Activated T-cell treated with anti-CD3 and anti-CD28 coated beads for 48 hours (primary cell): ENCODE measurements at regions not wholly inside any gene's neighbourhood (a gene's known extent, or its start where the extent isn't known, plus 50 kb on each side); places are given as distances from the start of the nearest gene placed in this dataset.

Source experiments
- DNase-seq: peaks from one replicate; pipeline ENCODE4 v3.0.0-alpha.2; 2020; ENCODE audit warnings: low read depth

DNA sequence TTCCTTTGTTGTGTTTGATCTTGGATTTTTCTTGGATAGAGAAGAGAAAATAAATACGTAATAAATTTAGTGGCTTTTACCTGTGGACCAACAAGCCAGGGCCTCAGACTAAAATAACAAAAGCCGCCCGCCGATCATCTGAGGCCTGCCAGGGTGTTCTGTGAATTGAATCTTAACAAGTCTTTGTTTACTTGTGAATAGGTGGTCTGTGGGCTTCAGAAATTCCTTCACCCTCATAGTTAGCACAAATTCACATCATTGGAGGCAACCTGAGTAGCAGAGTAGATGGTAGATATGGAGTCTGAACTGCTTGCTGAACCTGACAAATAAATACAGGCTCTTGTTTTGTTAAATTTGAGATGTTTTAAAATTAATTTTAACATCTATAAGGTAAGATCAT is 176.3 kb upstream of the MTNR1B start:
- no peak for DNase-seq

DNA sequence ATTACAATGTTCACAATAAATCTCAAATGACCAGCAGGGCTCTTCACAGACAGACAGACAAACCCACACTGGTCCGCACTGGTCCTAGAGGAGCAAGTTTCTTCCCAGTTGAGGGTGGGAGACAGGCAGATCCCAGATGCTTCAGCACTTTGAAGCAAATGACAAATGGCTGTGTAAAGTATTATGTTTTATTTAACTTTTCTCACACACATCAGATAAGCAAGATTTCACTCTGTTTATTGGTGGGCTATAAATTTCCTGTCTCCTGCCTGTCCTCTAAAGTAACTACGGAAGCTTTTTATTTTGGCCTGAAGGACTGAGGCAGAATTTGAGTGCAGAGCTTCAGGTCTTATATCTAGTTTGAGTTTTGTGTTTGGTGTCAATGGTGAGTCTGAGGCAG is 174.7 kb upstream of the MTNR1B start:
- no peak for DNase-seq

- DNase-seq, result no peak
Measured at GRCh38 chr11:92796744-92797143, 172.7 kb upstream of the MTNR1B start.

GRCh38 chr11:92797874-92798273 is 171.6 kb upstream of the MTNR1B start:
- DNase-seq, result no peak

DNA sequence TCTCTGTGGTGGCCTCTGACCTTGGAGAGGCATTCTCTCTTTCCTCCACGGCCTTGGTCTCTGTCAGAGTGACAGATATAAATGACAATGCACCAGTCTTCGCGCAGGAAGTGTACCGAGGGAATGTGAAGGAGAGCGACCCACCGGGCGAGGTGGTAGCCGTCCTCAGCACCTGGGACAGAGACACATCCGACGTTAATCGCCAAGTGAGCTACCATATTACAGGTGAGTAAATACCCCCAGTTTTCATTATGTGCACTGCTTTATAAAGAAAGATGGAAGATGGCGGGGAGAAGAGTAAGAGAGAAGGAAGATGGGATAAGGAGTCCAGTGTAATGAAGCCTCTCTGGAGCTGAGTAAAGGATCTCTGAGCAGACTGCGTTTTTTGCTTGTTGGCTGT is 167.8 kb upstream of the MTNR1B start:
- DNase-seq, result no peak

DNA sequence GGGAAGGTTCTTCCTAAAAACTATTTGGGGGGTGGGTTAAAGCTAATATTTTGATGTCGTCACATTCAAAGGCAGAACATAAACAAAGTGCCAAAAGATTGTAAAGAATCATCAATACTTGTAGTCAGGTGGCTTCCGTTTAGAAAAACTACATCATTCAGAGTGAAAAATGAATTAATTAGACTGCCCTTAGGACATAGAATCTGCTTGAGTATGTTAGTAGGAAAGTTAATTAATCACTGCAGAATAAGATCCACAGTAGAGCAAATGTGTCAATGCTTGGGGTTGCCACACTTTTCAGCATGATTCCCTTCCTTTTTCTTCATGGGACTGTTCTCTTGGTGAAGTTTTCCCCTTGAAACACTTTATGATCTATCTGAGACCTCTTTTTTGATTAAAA is 166.8 kb upstream of the MTNR1B start:
- no peak for DNase-seq

DNA sequence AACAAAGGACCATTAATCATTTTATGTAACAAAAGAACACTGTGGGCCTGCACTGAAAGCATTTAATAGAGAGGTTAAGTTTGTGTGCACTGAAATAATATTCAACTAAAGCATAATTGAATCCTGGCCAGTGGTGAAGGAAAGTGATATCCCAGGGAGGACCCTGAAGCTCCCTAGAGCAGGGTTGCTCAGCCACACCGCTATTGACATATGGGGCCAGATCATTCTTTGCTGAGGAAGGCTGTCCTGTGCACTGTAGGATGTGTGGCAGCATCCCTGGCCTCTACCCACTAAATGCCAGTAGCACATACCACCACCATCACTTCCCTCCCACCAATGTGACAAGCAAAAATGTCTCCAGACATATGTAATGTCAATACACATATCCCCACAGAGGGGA is 166.1 kb upstream of the MTNR1B start:
- DNase-seq, result no peak

GRCh38 chr11:92804388-92804966 is 165.0 kb upstream of the MTNR1B start:
- no peak for DNase-seq

- DNase-seq, result no peak
Measured at GRCh38 chr11:92808022-92808421, 161.4 kb upstream of the MTNR1B start.

- DNase-seq, result no peak
Measured at GRCh38 chr11:92810423-92811064, 158.9 kb upstream of the MTNR1B start.

DNA sequence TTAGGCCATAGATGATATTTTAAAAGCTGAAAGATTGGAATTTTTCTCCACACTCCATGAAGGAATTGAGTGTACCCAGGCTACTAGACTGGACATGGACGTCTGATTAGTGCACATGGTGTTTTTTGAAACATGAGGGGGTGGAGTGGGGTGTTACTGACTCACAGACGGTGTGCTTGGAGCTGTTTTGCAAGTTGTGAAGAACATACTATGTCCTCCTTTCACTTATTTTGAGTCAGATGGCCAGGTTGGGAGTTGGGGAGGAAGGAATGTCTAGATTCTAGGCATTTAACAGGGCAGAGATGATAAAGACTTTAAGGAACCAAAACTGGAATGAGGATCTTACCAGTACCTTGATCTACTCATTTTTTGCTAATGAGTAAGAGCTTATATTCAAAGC is 158.1 kb upstream of the MTNR1B start:
- DNase-seq, result no peak

- DNase-seq, result no peak
Measured at GRCh38 chr11:92812841-92813240, 156.6 kb upstream of the MTNR1B start.

DNA sequence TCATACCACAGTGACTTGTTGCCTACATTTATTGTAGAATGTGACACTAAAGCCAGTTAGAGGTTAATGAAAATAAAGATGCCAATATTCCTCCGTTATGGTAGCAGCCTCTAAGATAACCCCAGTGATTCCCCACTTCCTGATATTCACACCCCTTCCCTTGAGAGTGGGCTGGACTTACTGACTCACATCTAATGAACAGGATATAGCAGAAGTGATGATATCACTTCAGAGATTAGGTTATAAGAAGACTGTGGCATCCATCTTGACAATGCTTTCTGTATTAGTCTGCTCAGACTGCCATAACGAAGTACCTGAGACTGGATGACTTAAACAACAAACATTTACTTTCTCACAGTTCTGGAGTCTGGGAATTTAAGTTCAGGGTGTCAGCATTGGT is 149.6 kb upstream of the MTNR1B start:
- DNase-seq, result no peak

- no peak for DNase-seq
Measured at GRCh38 chr11:92820860-92821259, 148.6 kb upstream of the MTNR1B start.

DNA sequence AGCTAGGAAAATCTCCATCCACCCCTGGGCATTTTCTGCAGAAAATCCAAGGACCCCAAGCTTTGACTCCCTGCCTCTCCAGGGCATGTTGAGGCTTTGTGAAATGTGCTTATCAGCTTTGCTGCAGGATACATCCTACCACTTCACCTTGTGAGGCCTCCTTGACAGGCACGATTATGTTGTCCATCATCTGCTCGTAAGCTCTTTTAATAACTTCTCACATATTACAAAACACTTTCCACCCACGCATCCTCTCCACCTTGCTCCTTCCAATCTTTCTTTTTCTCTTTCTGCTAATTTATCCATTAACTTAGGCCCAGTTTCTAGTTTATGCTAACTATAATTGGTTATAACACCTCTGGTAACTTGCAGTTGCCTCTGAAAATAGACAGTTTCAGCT is 147.0 kb upstream of the MTNR1B start:
- DNase-seq, result no peak

- no peak for DNase-seq
Measured at GRCh38 chr11:92826136-92826535, 143.3 kb upstream of the MTNR1B start.

GRCh38 chr11:92826603-92827002 is 142.8 kb upstream of the MTNR1B start:
- no peak for DNase-seq

- no peak for DNase-seq
Measured at GRCh38 chr11:92827132-92827531, 142.3 kb upstream of the MTNR1B start.

- no peak for DNase-seq
Measured at GRCh38 chr11:92828556-92828955, 140.9 kb upstream of the MTNR1B start.

GRCh38 chr11:92829121-92829520 is 140.3 kb upstream of the MTNR1B start:
- DNase-seq, result no peak

DNA sequence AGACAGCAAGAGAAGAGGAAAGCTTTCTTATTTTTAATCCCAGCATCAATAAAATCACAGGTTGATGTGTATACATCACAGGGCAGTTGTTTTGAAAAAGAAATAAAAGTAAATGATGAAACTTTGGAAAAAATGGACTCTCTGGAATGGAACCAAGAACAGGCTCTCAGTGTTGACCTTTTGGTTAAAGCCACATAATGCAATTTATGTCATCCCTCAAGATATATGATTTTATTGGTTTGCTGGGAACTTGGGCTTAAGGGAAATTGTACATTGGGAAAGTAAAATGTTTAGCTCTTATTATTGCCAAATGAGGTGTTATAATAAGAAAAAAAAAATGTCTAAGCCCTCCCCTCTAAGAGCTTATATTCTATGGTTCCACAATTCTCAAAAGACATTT is 139.8 kb upstream of the MTNR1B start:
- DNase-seq, result no peak

GRCh38 chr11:92830377-92831155 is 138.9 kb upstream of the MTNR1B start:
- DNase-seq, result no peak

DNA sequence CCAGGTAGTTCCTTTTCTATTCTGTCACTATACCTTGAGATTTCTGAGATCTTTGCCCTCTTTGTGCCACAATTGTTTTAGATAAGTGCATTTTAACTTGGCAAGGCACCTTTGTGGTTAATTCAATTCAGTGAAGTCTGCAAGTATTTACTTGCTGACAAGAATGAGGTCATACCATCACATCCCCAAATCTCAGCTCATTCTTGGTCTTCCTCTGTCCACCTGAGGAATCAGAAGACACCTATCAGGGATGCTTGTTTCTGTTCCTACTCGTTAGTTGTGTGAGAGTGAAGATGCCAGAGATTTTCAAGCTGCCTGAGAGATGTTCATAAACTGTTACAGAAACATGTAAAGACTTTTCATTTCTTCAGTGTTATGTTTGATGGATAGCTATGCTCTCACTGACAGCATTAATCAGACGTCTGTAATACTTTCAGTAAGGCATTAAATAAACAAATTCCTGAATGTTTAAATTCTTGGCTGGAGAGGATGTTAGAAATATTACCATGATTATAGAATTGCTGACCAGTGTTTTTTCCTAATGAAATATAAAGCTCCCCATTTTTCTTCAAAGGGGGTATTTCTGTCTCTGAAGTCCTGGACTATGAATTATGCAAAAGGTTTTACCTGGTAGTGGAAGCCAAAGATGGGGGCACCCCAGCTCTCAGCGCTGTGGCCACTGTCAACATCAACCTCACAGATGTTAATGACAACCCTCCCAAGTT is 135.0 kb upstream of the MTNR1B start:
- DNase-seq, result no peak
